H54 (cell line): ENCODE measurements at regions not wholly inside any gene's neighbourhood (a gene's known extent, or its start where the extent isn't known, plus 50 kb on each side); places are given as distances from the start of the nearest gene placed in this dataset.
"Not testable (repeated sequence)": the region's sequence is repeated elsewhere in the genome, so short reads cannot be mapped to it uniquely, and the experiment has no call there.

Source experiments
- DNase-seq: peaks from one replicate; pipeline ENCODE4 v3.0.0; 2011; ENCODE audit warnings: low spot score, mixed read lengths; ENCODE audit not compliant: insufficient read length
- FAIRE-seq: peaks from 3 replicates; lab custom pipeline; 2011; peaks lifted over from hg19 to GRCh38; lab: Jason Lieb, UNC
- POLR2A ChIP-seq: IDR thresholded peaks from 2 replicates; pipeline ENCODE4 v1.6.1; 2011; ENCODE audit warnings: low read depth, mild to moderate bottlenecking, low read length

DNA sequence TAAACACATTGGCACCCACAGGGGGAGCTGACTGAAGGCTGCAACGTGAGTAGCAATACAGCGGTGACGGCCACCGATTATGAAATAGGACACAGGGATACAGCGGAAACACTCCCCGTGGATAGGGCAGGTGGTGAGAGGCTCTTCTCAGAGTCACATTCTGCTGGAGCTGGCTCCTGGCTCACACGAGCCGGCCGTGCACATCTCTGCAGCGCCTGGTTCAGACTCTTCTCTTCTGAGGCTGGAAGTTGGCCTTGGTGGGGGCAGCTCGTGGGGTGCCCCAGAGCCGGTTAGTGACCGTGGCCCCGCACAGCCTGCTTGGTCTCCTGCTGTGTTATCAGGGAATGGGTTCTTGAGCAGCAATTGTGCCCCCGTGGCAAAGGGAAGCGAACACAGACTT is 61.3 kb upstream of the EN2 start:
- TF ChIP-seq POLR2A, result no peak
- FAIRE-seq, result no peak
- DNase-seq, result no peak

- not testable (repeated sequence) for DNase-seq, FAIRE-seq
These were observed 59.9 kb upstream of the EN2 start for GRCh38 chr7:155397758-155398714.

DNA sequence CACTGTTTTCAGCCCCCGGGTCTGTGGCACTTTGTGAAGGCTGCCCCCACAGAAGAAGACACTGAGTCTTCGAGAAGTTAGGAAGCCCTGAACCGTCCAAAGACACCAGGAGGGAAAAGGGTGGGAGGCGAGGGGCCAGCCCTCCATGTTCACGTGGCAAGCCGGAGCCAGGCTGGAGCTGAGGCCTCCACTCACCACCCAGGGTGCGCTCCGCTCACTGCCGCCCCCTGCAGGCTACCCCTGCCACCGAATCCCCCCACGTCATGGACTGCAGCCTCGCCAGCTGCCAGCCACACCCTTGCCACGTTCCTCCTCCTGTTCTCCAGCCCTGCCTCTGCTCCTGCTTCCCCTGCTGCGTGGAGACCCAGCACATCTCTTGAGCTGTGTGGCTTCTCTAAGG is 59.0 kb upstream of the EN2 start:
- no peak for DNase-seq
- FAIRE-seq, result no peak

DNA sequence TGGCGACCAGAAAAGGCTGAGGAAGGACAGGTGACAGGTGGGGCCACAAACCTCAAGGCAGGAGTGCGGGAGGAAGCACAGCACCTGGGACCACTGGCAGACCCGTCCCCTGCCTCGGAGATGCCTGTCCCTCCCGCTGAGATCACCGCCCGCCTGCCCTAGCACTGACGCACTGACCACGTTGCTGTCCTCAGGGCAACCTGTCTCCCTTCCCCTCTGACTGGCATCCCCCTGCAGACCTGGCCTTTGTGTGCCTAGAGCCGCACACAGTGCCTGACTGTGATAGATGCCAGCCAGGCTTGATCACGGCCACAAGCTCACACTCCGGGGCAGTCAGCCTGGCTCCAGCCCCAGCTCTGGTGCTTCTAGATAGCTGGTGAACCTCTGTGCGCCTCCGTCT is 58.4 kb upstream of the EN2 start:
- TF ChIP-seq POLR2A, result no peak
- FAIRE-seq (no peak), DNase-seq (no peak)

More for the DNA sequence above, 59.0 kb upstream of the EN2 start:
- no peak for TF ChIP-seq POLR2A

GRCh38 chr7:155401231-155401630 is 56.7 kb upstream of the EN2 start:
- no peak for FAIRE-seq
- no peak for TF ChIP-seq POLR2A
- no peak for DNase-seq

DNA sequence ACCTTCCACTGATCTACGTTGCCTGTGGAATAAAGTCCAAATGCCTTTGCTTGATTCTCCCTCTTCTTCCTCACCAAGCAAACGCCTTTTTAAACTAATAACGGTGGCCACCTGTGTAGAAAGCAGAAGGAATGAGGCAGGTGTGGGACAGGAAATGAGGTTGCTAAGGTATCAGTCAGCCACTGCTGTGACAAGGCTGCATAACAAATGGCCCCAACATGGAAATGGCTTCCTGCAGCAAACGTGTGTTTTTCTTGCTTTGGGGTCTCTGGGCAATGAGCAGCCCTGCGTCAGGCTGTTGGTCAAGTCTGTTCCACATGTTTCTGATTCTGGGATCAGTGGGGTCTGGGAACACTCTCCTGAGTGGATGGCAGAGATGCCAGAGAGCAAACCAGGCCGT is 56.0 kb upstream of the EN2 start:
- DNase-seq, result no peak
- FAIRE-seq, result no peak
- no peak for TF ChIP-seq POLR2A

DNA sequence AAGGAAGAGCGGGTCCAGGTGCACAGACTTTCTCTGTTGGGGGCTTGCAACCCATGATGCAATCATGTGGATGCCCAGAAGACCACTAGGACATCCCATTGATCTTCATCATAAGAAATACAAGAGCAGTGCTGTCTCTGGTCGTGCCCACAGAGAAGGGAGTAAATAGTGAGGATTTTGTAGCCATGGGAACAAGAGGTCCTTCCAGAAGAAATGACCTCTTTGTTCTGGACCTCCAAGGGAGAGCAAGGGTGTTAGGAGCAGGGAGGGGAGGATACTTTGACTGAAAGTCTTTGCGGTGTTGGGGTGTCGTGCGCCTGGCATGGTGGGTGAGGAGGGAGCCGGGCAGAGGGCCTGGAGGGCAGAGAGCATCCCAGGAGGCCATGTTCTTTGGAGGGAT is 55.0 kb upstream of the EN2 start:
- TF ChIP-seq POLR2A, result no peak
- DNase-seq (no peak), FAIRE-seq (no peak)

DNA sequence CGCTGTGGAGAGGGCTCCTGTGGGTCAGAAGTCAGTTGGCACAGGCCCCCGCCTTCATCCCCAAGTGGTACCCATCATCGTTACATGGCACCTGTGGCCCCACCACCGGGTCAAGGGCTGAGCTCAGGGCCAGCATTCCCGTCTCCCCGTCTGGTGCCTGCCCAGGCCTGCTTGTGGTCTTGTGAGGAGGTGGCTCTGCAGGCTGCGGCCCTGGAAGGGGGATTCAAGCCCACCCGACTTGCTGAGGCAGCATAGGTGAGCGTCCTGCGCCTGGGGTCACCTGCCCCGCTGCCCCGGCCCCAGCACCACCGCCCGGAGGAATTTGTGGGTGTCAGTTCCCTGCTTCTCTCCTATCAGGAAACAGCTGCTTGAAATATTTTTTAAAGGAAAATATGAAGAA is 53.0 kb upstream of the EN2 start:
- FAIRE-seq, result no peak
- no peak for DNase-seq
- TF ChIP-seq POLR2A, result no peak

- TF ChIP-seq POLR2A, result no peak
- no peak for DNase-seq
- FAIRE-seq, result no peak
These were observed 52.3 kb upstream of the EN2 start for GRCh38 chr7:155405399-155406318.

GRCh38 chr7:155407799-155408198 is 50.1 kb upstream of the EN2 start:
- FAIRE-seq (no peak), DNase-seq (no peak)
- no peak for TF ChIP-seq POLR2A
